ENCODE measurements at regions not wholly inside any gene's neighbourhood (a gene's known extent, or its start where the extent isn't known, plus 50 kb on each side); places are given as distances from the start of the nearest gene placed in this dataset.

- Histone ChIP-seq H2AFZ (ENCODE audit: low read depth, low read length) (no peak overlapping the region), H3K4me3 (replicated peaks in 1 of 3; ENCODE audit: insufficient read depth in 1 of 3, low read depth in 1 of 3, low read length in 3 of 3) (no peak overlapping the region), H3K79me2 (ENCODE audit: control insufficient read depth, insufficient read depth, low read length) (no peaks in the 10 kb centered on the region), H3K9ac (replicated peaks; ENCODE audit: extremely low read depth, insufficient read depth, low read length) (no peak overlapping the region), H3K9me3 (replicated peaks; ENCODE audit: control insufficient read depth, insufficient read depth, low read length) (no peaks in the 10 kb centered on the region), H3K9me1 (replicated peaks; ENCODE audit: control insufficient read depth, extremely low read depth, insufficient read depth, low read length) (no peaks in the 10 kb centered on the region), H3K27ac (ENCODE audit: insufficient read depth, low read depth, low read length) (no peak overlapping the region), H3K27me3 (ENCODE audit: control insufficient read depth in 2 of 2, insufficient read depth in 2 of 2, low read length in 2 of 2) (no peaks in the 10 kb centered on the region), H3K4me1 (ENCODE audit: control insufficient read depth, extremely low read depth, insufficient read depth, low read length) (no peaks in the 10 kb centered on the region), H4K20me1 (replicated peaks; ENCODE audit: control insufficient read depth, extremely low read depth, insufficient read depth, low read length) (no peaks in the 10 kb centered on the region), H3K4me2 (ENCODE audit: insufficient read depth, low read length) (no peak overlapping the region), H3K36me3 (ENCODE audit: control insufficient read depth in 2 of 2, extremely low read depth in 1 of 2, insufficient read depth in 2 of 2, low read length in 2 of 2) (no peaks in the 10 kb centered on the region)
- ChIA-PET POLR2A (no interaction called here), CTCF (no interaction called here)
- dilution Hi-C loops (cut with MboI; ENCODE audit: extremely low pct_ligation_motif_present, low sequenced_read_pairs): no loop called here
- intact Hi-C loops (cut with micrococcal nuclease): no loop called here
- BruUV-seq (replicated peaks): no TSS peak
- TF ChIP-seq POLR2A (IDR thresholded peaks at IDR 0.05; ENCODE audit: low read depth, low read length): no peak
- no peak for TF ChIP-seq EZH2 (IDR thresholded peaks at IDR 0.05; ENCODE audit: borderline replicate concordance, low read depth, low read length, severe bottlenecking)
- TF ChIP-seq CTCF (IDR thresholded peaks at IDR 0.05; ENCODE audit: extremely low read depth in 1 of 2, insufficient read depth in 1 of 2, low read depth in 1 of 2, low read length in 2 of 2): no peak
- TF ChIP-seq JUN (IDR thresholded peaks at IDR 0.05; ENCODE audit: borderline replicate concordance, insufficient read depth, insufficient read length, low read depth): no peak
- no peak for TF ChIP-seq POLR2AphosphoS5 (IDR thresholded peaks at IDR 0.05; ENCODE audit: insufficient read depth, low read depth, low read length)
- no peak for TF ChIP-seq MAX (IDR thresholded peaks at IDR 0.05; ENCODE audit: insufficient read depth, insufficient read length)
- DNase-seq (ENCODE audit: low read depth, low spot score): no peak
- FAIRE-seq: no peak
Observed at GRCh38 chr18:40911582-40912254, 1043.3 kb upstream of the PIK3C3 start.

All from endothelial cell of umbilical vein (primary cell).